ENCODE measurements at regions not wholly inside any gene's neighbourhood (a gene's known extent, or its start where the extent isn't known, plus 50 kb on each side); places are given as distances from the start of the nearest gene placed in this dataset.

DNA sequence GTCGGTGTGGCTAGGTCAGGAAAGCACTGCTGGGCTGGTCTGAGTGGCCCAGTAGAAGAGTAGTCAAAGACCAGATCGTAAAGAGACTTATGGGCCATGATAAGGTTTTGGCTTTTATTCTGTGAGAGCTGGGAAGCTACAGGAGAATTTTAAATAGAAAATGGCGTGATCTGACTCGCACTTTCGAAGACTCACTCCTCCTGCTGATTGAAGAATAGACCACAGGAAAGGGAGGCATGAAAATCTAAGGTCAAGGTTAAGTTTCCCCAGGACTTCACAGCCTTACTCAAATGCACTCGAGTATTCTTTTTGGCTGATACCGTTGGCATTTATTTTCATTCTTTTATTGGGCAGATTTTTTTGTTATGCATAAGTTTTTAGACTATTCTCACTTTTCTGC is 231.4 kb upstream of the ANKRD50 start:
- no peak overlapping the region for H3K4me3 ChIP-seq (ENCODE audit: low read length)
- no peak for DNase-seq (ENCODE audit: low read depth)
- TF ChIP-seq, protein P1, sequence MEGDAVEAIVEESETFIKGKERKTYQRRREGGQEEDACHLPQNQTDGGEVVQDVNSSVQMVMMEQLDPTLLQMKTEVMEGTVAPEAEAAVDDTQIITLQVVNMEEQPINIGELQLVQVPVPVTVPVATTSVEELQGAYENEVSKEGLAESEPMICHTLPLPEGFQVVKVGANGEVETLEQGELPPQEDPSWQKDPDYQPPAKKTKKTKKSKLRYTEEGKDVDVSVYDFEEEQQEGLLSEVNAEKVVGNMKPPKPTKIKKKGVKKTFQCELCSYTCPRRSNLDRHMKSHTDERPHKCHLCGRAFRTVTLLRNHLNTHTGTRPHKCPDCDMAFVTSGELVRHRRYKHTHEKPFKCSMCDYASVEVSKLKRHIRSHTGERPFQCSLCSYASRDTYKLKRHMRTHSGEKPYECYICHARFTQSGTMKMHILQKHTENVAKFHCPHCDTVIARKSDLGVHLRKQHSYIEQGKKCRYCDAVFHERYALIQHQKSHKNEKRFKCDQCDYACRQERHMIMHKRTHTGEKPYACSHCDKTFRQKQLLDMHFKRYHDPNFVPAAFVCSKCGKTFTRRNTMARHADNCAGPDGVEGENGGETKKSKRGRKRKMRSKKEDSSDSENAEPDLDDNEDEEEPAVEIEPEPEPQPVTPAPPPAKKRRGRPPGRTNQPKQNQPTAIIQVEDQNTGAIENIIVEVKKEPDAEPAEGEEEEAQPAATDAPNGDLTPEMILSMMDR (IDR thresholded peaks at IDR 0.05; ENCODE audit: insufficient read depth, low read depth, low read length, missing control alignments), result peak; percentile 38

DNA sequence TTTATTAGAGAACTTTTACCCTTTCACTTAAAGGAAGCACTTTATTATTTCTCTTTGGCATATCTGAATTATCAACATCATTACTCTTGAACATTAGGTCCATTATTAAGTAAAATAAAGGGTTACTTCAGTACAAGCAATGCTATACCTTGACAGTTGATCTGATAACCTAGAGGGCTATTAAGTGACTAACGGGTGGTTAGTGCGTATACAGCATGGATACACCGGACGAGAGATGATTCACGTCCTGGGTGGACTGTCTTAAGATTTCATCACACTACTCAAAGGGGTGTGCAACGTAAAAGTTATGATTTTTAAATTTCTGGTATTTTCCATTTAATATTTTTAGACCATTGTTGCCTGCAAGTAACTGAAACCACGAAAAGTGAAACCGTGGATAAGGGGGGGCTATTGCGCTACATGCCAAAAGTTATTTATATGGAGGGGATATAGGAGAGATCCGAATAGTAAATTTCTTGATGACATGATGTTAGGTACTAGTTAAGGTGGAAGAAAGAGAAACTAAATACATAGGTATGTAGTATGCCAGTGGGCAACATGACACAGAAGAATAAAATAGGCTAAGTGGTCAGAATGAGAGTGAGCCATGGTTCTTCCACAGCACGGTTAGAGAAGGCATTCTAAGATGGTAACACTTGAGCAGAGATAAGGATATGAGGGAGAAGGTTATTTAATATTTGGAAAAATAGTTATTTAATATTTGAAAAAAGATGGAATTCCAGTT is 230.8 kb upstream of the ANKRD50 start:
- no peak overlapping the region for H3K4me3 ChIP-seq (ENCODE audit: low read length)
- DNase-seq (ENCODE audit: low read depth), result peak; percentile 91
- TF ChIP-seq, protein P1 (IDR thresholded peaks at IDR 0.05; ENCODE audit: insufficient read depth, low read depth, low read length, missing control alignments), result no peak

DNA sequence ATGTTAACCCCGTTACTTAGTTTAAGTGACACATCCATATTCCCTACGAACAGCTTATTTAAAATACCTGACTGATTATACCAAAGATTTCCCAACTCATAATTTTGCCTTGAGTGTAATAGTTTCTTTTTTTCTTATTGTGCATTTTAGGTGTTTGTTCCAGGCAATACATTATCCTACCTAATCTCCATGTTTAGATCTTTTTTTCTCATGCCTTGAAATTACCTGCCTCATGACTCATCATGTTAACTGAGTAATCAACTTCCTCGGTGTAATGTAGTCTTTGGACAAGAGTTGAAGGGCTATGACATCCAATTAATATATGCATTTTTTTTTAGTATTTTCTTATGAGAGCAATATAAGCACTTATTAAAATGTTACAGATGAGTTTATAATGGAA is 228.7 kb upstream of the ANKRD50 start:
- TF ChIP-seq, protein P1 (IDR thresholded peaks at IDR 0.05; ENCODE audit: insufficient read depth, low read depth, low read length, missing control alignments), result no peak
- H3K4me3 ChIP-seq (ENCODE audit: low read length), result no peak overlapping the region
- DNase-seq (ENCODE audit: low read depth), result peak; percentile 89

- TF ChIP-seq, protein P1 (IDR thresholded peaks at IDR 0.05; ENCODE audit: insufficient read depth, low read depth, low read length, missing control alignments), result no peak
- DNase-seq (ENCODE audit: low read depth), result peak; percentile 93
- H3K4me3 ChIP-seq (ENCODE audit: low read length), result no peak overlapping the region
Observed at GRCh38 chr4:124940387-124940786, 227.9 kb upstream of the ANKRD50 start.

DNA sequence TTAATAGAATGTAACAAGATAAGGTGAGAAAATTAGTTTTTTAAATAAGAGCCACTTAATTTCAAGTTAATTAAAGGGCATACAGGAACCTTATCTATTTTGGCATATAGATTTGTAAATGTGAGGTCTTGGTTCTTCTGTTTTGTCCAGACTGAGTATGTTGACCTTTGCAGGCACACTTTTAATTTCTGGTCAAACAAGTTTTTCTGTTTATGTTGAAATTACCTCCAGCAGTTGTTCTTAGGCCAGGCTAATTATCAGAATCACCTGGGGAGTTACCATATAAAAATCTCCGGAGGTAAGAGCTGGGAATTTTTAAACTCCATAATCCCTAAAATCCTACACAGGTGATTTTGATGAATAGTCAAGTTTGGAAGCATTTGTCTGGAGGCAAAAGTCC is 227.4 kb upstream of the ANKRD50 start:
- no peak overlapping the region for H3K4me3 ChIP-seq (ENCODE audit: low read length)
- peak; percentile 67 for DNase-seq (ENCODE audit: low read depth)
- TF ChIP-seq, protein P1 (IDR thresholded peaks at IDR 0.05; ENCODE audit: insufficient read depth, low read depth, low read length, missing control alignments), result no peak

- TF ChIP-seq, protein P1 (IDR thresholded peaks at IDR 0.05; ENCODE audit: insufficient read depth, low read depth, low read length, missing control alignments), result no peak
- no peak overlapping the region for H3K4me3 ChIP-seq (ENCODE audit: low read length)
- no peak for DNase-seq (ENCODE audit: low read depth)
Observed at GRCh38 chr4:124938836-124939235, 226.3 kb upstream of the ANKRD50 start.

- no peak overlapping the region for H3K4me3 ChIP-seq (ENCODE audit: low read length)
- DNase-seq (ENCODE audit: low read depth), result no peak
- TF ChIP-seq, protein P1 (IDR thresholded peaks at IDR 0.05; ENCODE audit: insufficient read depth, low read depth, low read length, missing control alignments), result no peak
Observed at GRCh38 chr4:124937993-124938392, 225.5 kb upstream of the ANKRD50 start.
